Stimulated activated naive CD8-positive, alpha-beta T cell treated with anti-CD3 and anti-CD28 coated beads, Interleukin-15, amount 100 ng/mL, for 72 hours (primary cell): ENCODE measurements at regions not wholly inside any gene's neighbourhood (a gene's known extent, or its start where the extent isn't known, plus 50 kb on each side); places are given as distances from the start of the nearest gene placed in this dataset.

Source experiments
- ATAC-seq: fragments of 150-1000 bp; cut with Tn5 transposase; 2 replicates; pipeline ENCODE4 v1.10.0; 2021; ENCODE audit warnings: mild to moderate bottlenecking, moderate library complexity
- DNase-seq, 2 donors: peaks; one replicate each; pipeline ENCODE4 v3.0.0; 2021 to 2022
- H3K27ac Mint-ChIP-seq, 2 donors: one replicate each; pipeline ENCODE4 v1.8.0; 2022; ENCODE audit warnings: mild to moderate bottlenecking in 2 of 2, mixed read lengths in 2 of 2, moderate library complexity in 2 of 2
- H3K27me3 Mint-ChIP-seq: one replicate; pipeline ENCODE4 v1.8.0; 2022; ENCODE audit warnings: mixed read lengths
- H3K4me1 Mint-ChIP-seq: one replicate; pipeline ENCODE4 v1.8.0; 2022; ENCODE audit warnings: mild to moderate bottlenecking, mixed read lengths
- H3K4me3 Mint-ChIP-seq, 2 donors: one replicate each; pipeline ENCODE4 v1.8.0; 2022; ENCODE audit warnings: mild to moderate bottlenecking in 2 of 2, mixed read lengths in 2 of 2, moderate library complexity in 1 of 2
- H3K9me3 Mint-ChIP-seq, 2 donors: one replicate each; pipeline ENCODE4 v1.8.0; 2022; ENCODE audit warnings: mixed read lengths in 2 of 2

DNA sequence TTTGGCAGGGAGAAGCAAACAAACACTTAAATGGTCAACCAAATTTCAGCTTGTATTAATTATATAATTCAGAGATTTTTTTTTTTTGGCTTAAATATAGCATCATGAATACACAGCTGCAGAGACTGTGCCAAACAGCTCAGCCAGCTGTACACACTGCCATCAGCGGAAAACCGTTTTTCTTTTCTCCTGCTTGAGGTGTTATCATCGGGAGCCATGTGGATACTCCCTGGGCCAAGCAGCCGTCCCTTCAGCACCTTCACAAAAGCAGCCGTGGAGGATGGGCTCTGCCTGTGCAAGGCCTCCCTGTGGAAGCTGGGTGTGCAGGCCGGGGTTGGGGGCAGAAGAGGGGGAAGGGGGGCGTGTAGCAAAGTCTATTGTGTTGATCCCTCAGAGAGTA lies 85.0 kb downstream of the NUF2 start:
- peaks cover 7% of the 10 kb centered on the region for H3K4me1 Mint-ChIP-seq
- no peaks in the 10 kb centered on the region for H3K9me3 Mint-ChIP-seq
- DNase-seq (no peak), ATAC-seq (no peak)
- peaks cover 16% of the 10 kb centered on the region for H3K27me3 Mint-ChIP-seq
- H3K4me3 Mint-ChIP-seq, result no peak overlapping the region
- H3K27ac Mint-ChIP-seq, result no peak overlapping the region

DNA sequence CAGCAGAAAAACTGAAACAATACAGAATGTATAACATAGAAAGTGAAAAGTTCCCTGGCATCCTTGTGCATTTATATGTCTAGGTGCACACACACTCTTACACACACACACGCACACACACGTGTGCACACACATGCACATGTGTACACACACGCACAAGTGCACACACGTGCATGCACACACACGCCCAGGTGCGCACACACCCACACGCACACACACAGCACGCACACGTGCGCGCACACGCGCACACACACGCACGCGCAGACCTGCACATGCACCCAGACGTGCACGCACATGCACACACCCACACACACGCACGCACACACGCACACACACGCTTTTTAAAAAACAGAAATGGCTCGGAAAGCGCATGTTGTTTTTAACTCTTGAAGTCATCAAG lies 86.5 kb downstream of the NUF2 start:
- Mint-ChIP-seq H3K27me3 (peaks cover 16% of the 10 kb centered on the region), H3K9me3 (no peaks in the 10 kb centered on the region), H3K4me3 (no peak overlapping the region), H3K4me1 (peaks cover 7% of the 10 kb centered on the region), H3K27ac (no peak overlapping the region)
- ATAC-seq, result no peak
- no peak for DNase-seq

DNA sequence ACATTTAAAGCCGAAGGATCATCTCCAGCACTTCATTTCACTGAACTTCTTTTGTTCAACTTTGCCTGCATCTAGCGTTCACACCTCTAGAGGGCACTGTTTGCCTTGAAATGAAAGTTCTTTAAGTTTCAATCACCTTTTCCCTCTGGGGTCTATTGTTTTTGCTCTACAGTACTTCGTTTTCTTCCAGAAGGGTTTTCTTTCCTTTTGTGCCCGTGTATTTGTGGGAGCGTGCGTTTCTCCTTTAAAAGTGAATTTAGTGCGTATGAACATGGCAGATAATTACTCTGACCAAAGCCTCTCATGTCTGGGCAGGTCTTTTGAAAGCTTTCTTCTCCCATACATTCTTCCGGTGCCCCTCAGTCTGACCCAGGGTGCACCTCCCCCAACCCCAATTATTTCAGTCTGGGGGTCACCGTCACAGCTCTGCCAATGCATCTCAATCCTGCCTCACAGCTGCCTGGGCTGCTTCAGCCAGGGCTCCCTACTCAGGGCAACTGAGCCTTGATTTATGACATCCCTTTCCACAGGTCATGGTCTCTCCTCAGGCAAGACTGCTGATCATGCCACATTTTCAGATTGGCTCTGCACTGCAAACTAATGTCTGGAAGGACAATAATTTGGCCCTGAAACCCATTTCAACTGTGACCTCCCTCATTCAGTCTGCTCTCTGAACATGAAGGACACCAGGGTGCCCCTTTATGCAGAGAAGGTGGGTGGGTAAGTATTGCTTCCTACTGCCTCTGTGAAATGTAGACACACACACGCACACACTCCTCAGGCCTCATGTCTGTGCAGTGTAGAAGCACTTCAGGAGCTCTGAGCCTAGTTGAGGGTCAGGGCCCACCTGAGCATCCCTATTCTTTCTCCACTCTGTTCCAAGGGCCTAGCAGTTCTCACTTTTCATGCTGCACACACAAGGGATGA lies 88.6 kb downstream of the NUF2 start:
- peak; percentile 12 to 17 for DNase-seq
- Mint-ChIP-seq H3K27me3 (peaks cover 16% of the 10 kb centered on the region), H3K27ac (no peak overlapping the region), H3K4me3 (no peak overlapping the region), H3K4me1 (peaks cover 7% of the 10 kb centered on the region), H3K9me3 (no peaks in the 10 kb centered on the region)
- ATAC-seq, result no peak

DNA sequence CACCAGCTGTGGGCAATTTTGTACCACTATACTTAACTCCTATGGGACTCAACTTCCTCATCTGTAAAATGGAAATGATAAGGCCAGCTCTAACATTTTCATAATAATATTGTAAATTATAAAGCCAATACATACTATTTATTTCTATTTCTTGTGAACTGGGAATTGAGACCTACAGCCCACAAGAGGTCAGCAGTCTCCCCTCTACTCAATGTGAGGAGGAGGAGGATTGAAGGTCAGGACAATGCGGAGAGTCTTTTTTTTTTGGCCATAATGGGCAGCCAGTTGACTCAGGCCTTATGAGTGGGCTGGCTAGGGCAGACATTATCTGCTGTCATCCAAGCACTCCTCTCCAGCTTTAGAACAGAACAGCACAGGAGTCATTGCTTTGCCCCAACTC lies 90.5 kb downstream of the NUF2 start:
- Mint-ChIP-seq H3K4me1 (peaks cover 7% of the 10 kb centered on the region), H3K4me3 (no peak overlapping the region), H3K9me3 (no peaks in the 10 kb centered on the region), H3K27me3 (peaks cover 16% of the 10 kb centered on the region), H3K27ac (no peak overlapping the region)
- ATAC-seq, result no peak
- DNase-seq, result no peak

DNA sequence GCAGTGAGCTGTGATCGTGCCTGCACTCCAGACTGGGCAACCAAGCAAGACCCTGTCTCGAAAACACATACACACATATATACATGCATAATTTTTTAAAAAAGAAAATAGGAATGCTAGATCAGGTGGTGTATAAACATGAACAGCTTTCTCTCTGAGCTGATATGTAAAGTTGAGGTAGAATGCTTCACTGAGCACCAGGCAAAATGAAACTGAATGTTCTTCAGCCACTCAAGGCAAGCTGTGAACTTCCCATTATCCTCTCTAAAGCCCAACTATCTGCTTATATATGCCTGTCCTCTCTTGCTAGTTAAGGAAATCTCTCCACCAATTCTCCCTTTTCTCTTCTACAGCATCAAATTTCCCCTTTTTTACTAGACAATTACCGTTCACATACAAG lies 93.0 kb downstream of the NUF2 start:
- Mint-ChIP-seq H3K4me1 (peaks cover 7% of the 10 kb centered on the region), H3K27me3 (peaks cover 13% of the 10 kb centered on the region), H3K9me3 (no peaks in the 10 kb centered on the region), H3K27ac (no peak overlapping the region), H3K4me3 (no peak overlapping the region)
- ATAC-seq (no peak), DNase-seq (no peak)

DNA sequence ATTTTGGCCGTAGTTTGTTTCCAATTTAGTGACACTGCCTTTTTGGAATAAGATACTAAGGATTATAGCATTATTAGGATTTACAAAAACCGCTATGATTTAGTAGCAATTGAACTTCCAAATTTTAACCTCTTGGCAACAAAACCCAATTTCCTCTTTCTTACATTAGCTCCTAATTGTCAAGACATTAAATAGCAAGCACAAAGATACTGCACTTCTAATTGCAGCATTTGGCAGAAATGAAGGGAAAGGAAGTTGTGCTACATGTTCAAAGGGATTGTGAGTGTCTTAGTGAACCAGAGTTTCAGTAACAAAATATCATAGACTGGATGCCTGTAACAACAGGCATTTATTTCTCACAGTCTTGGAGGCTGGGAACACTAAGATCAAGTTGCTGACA lies 99.9 kb downstream of the NUF2 start:
- ATAC-seq (no peak), DNase-seq (no peak)
- Mint-ChIP-seq H3K27me3 (peaks cover 8% of the 10 kb centered on the region), H3K4me1 (no peaks in the 10 kb centered on the region), H3K4me3 (no peak overlapping the region), H3K9me3 (no peaks in the 10 kb centered on the region), H3K27ac (no peak overlapping the region)

DNA sequence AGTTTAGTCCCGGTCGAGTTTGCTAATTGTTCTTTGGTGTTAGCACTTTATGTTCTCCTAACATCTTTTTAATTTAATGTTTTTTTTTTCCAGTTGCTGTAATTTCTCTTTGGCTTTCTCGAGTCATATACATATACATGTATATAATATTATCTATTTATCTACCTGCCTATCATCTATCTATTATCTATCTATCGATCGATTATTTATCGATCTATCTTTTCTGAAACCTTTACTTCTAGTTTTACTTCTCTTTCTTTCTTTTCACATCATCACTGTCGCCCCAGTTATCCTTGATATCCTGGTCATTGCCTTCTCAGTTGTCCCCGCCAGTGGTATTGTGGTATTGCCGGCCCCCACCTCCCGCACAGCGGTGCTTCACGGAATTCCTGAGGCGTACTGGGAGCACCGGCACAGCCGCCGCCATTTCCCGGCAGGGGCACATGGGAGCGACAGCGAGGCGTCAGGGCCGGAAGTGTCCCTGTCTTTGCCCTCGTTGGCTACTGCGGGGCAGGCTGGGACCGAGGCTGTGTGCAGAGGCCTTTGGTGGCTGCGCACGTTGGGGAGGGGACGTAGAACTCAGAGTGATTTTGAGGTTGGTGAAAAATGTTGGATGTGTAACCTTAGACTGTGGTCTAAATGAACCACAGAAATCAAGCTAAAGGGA lies 101.1 kb downstream of the NUF2 start:
- Mint-ChIP-seq H3K4me3 (no peak overlapping the region), H3K27me3 (peaks cover 8% of the 10 kb centered on the region), H3K4me1 (no peaks in the 10 kb centered on the region), H3K27ac (no peak overlapping the region), H3K9me3 (no peaks in the 10 kb centered on the region)
- no peak for ATAC-seq
- no peak for DNase-seq

DNA sequence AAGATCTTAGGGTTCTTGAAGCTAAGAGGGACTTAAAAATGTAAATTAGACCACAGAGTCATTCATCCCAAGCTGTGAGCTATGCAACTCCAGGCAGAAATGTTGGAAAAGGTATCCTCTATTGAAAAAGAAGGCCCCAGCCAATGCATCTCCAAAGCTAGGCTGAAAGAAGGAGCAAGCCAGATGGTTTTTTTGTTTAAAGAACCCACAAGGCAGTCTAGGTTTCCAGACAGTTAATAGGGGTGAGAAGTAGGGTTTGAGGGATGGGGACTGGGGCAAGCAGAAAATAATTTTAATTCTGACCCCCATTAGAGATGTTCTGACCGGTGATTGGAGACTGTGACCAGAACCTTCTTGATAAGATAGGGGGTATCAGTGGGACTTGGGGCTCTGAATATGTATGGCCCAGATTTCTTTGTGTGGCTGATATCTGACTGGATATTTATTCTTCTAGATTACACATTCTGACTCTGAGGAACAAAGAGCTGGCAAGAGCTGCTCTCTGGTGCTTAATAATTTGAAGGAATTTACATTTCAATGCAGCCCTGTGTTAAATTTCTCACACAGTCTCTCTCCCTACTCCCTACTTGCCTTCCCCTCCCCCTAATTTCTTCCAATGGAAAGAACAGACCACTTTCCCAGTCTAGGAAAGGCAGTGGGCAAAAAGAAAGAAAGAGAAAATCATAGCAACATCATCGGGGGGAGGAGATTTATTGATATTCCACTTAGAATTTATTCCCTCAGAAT lies 104.9 kb downstream of the NUF2 start:
- no peaks in the 10 kb centered on the region for H3K9me3 Mint-ChIP-seq

DNA sequence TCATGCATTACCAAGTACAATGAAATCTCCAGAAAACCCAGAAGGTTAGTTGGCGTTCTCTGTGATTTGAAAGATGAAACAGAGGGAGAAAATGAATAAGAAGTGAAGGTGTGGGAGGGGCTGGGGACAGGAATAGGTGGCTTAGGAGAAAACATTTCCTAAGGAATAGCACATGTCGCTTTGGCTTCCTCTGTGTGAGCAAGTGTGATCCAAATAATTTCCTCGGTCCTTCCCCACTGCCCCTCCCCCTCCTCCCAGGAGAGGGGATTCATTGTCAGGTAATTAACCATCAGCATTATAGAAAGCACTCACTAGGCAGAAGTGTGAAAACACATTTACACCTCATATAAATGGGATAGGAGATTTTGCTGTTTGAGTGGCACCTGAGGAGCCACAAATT lies 105.5 kb downstream of the NUF2 start:
- ATAC-seq (no peak), DNase-seq (no peak)
- H3K9me3 Mint-ChIP-seq, result peaks cover 3 to 4% of the 10 kb centered on the region in 2 donors
- H3K27ac Mint-ChIP-seq, result no peak overlapping the region
- no peak overlapping the region for H3K4me3 Mint-ChIP-seq
- H3K4me1 Mint-ChIP-seq, result no peaks in the 10 kb centered on the region
- H3K27me3 Mint-ChIP-seq, result no peaks in the 10 kb centered on the region

More for the DNA sequence above, 104.9 kb downstream of the NUF2 start:
- ATAC-seq (no peak), DNase-seq (no peak)
- no peaks in the 10 kb centered on the region for H3K4me1 Mint-ChIP-seq
- no peaks in the 10 kb centered on the region for H3K27me3 Mint-ChIP-seq
- no peak overlapping the region for H3K4me3 Mint-ChIP-seq
- no peak overlapping the region for H3K27ac Mint-ChIP-seq

DNA sequence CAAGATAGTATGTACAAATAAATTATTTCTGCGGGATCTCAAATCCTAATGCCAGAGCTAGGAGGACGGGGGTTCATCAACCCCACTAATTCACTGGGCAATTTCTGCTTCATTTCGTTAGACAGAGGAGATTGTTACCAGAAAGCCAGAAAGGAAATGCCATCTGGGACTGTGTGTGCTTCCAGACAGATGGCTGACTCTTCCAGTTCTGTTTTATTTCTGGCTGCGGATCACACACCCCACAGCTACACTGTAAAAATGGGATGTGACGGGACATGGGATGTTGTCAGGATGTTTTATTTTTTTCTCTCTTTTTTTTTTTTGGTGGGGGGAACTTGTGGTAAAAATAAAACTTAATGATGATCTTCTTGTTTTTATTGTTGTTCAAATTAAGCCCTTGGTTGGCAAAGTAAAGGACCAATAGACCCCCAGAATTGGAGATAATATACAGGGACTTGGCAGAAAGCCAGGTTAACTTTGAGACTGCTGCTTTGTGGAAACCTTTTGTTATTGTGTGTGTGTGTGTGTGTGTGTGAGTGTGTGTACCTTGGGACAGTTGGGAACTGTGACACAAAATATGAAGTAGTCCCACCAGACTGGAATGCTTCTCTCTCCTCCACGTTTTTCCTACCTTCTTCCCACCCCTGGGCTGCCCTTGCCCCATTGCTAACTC lies 114.5 kb downstream of the NUF2 start:
- no peak for DNase-seq
- Mint-ChIP-seq H3K27ac (no peak overlapping the region), H3K27me3 (peaks cover 22% of the 10 kb centered on the region), H3K4me3 (no peak overlapping the region), H3K4me1 (no peaks in the 10 kb centered on the region), H3K9me3 (peaks cover 7% of the 10 kb centered on the region in 2 donors)
- no peak for ATAC-seq

DNA sequence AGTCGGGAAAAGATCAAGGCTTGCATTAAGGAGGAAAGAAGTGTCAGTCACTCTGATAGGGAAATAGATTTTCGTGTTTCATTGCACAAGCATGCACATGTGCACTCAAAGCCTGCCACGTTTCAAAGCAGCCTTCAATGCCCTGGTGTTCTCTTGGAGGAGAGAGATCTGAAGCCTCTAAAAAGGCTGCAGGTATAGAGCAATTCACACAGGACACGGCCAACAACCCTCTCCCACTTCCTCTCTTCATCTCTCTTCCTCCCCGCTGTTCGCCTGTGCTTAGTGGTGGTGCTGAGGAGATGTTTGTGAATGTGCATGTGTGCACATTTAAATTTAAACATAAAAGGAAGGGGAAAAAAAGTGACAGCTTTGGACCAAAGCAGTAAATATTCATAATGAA lies 117.7 kb downstream of the NUF2 start:
- ATAC-seq (no peak), DNase-seq (no peak)
- H3K9me3 Mint-ChIP-seq, result no peaks in the 10 kb centered on the region
- no peaks in the 10 kb centered on the region for H3K4me1 Mint-ChIP-seq
- H3K27me3 Mint-ChIP-seq, result peaks cover 22% of the 10 kb centered on the region
- H3K27ac Mint-ChIP-seq, result no peak overlapping the region
- no peak overlapping the region for H3K4me3 Mint-ChIP-seq

DNA sequence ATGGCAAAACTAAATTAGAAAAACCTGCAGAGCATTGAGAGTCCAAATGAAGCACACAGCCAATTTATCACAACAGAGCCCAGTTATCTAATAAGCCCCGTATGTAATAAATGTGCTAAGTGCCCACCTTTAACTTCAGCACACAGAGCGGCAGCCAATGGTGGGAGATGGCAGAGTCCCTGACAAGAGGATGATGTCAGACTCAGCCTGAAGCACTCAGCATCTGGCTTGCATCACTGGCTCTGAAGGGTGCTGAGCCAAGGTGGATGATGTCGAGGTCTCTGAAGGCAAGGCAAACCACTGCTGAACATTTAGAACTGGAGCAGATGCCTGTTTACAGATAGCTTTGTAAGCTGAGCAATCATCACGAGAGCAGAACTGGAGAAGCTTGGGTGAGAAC lies 118.3 kb downstream of the NUF2 start:
- H3K27me3 Mint-ChIP-seq, result peaks cover 22% of the 10 kb centered on the region
- H3K4me3 Mint-ChIP-seq, result no peak overlapping the region
- no peaks in the 10 kb centered on the region for H3K9me3 Mint-ChIP-seq
- ATAC-seq, result no peak
- H3K27ac Mint-ChIP-seq, result no peak overlapping the region
- H3K4me1 Mint-ChIP-seq, result no peaks in the 10 kb centered on the region
- no peak for DNase-seq

DNA sequence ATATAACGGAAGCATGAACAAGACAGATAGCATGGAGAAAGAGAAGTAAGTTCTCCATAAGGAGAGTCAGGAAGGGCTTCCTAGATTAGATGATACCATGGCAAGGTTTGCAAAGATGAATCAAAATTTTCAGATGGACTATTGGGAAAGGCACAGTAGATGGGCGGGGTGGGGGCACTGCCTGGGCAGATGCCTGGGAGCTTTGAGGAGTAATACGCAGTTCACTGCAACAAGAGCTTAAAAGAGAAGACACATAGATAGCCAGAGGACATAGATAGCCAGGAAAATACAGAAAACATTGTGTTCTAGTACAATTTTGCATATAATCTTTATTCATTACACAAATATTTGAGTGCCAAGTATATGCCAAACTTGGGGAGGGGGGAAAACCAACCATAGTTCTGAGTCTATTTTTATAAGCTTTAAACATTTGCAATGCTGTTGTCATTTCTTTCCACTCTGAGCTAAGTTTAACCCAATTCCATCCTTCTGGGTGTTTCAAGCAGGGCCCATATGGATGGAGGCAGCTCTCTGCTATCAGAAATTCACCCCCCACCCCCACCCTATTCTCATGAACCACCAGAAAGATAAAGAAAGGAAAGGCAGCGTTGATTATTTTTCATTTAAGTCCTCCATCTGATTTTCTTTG lies 120.6 kb downstream of the NUF2 start:
- no peaks in the 10 kb centered on the region for H3K4me1 Mint-ChIP-seq
- H3K4me3 Mint-ChIP-seq, result no peak overlapping the region
- no peak overlapping the region for H3K27ac Mint-ChIP-seq
- H3K27me3 Mint-ChIP-seq, result peaks cover 13% of the 10 kb centered on the region
- ATAC-seq (no peak), DNase-seq (no peak)
- H3K9me3 Mint-ChIP-seq, result no peaks in the 10 kb centered on the region

DNA sequence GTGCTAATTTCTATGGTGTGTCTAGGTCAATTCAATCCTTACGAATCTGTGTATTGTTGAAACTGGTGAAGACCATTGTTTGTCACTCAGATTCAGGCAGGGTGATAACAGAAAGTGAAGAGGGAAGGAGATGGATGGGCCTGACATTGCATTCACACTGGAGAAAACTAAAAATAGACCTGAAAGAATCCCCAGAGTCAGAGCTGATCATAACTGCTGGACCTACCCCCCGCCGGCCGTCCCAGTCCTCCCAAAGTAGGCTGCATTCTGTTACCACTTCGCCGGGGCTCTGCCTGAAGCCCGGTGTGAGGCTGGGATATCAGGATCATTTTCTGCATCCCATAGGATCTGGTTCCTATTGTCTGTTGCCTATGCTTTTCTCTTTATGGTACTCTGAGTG lies 121.1 kb downstream of the NUF2 start:
- Mint-ChIP-seq H3K9me3 (no peaks in the 10 kb centered on the region), H3K27me3 (peaks cover 13% of the 10 kb centered on the region), H3K4me3 (no peak overlapping the region), H3K27ac (no peak overlapping the region), H3K4me1 (no peaks in the 10 kb centered on the region)
- DNase-seq, result no peak
- no peak for ATAC-seq

DNA sequence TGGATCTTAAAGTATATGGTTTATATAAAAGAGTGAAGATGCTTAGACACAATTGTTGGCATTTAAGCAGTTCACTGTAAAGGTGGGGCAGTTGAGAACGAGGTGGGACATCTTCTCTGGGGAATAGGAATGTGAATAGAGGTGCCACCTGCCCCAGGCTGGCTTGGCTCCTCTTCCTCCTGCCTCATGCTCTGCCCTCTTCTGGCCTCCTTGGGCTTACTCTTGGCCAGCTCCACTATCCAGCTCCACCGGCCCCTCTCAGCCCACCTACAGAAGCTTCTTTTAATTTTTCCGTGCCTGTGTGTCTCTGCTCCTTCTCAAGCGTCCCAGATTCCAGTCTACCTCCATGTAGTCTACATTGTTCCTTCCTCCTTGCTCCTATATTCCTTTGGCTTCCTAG lies 122.1 kb downstream of the NUF2 start:
- no peaks in the 10 kb centered on the region for H3K9me3 Mint-ChIP-seq
- no peaks in the 10 kb centered on the region for H3K4me1 Mint-ChIP-seq
- no peak for DNase-seq
- H3K4me3 Mint-ChIP-seq, result no peak overlapping the region
- H3K27me3 Mint-ChIP-seq, result peaks cover 8% of the 10 kb centered on the region
- no peak for ATAC-seq
- no peak overlapping the region for H3K27ac Mint-ChIP-seq
